IMR-90 (cell line): ENCODE measurements at regions not wholly inside any gene's neighbourhood (a gene's known extent, or its start where the extent isn't known, plus 50 kb on each side); places are given as distances from the start of the nearest gene placed in this dataset.

Experiments
- ATAC-seq: fragments of 200-7000 bp; cut with Tn5 transposase; 2 replicates; pipeline ENCODE4 v1.9.1; 2020; ENCODE audit warnings: low read depth, mild to moderate bottlenecking, moderate library complexity
- BruUV-seq: library from RNA; stranded (reverse); fragments of 400-500 nt; replicated peaks from 2 replicates; lab custom pipeline; 2021; lab: Mats Ljungman, UMichigan
- CTCF ChIA-PET: fragments of 300-600 bp; formaldehyde crosslinking; extraction: SDS; loops from one replicate; lab custom pipeline; 2021; ENCODE audit warnings: antibody characterized with exemption; lab: Yijun Ruan, JAX
- POLR2A ChIA-PET: fragments of 300-600 bp; sonication (Branson Sonifier 250); formaldehyde crosslinking; loops from one replicate; lab custom pipeline; 2022; ENCODE audit warnings: antibody characterized with exemption; ENCODE audit not compliant: unreplicated experiment; lab: Charles Lee
- DNase-seq: peaks from one replicate; pipeline ENCODE4 v3.0.0; 2013
- H2AFZ ChIP-seq: replicated peaks from 2 replicates; pipeline ENCODE3; 2013; ENCODE audit warnings: low read length, mild to moderate bottlenecking; ENCODE audit not compliant: poor library complexity
- H2AK5ac ChIP-seq: 2 replicates; pipeline ENCODE4 v1.6.1; 2013; ENCODE audit warnings: low read depth, low read length, inconsistent platforms
- H2AK9ac ChIP-seq: replicated peaks from 2 replicates; pipeline ENCODE3; 2013; ENCODE audit warnings: mild to moderate bottlenecking, low read depth, low read length, moderate library complexity; ENCODE audit not compliant: poor library complexity
- H2BK120ac ChIP-seq: 2 replicates; pipeline ENCODE4 v1.6.1; 2013; ENCODE audit warnings: low read depth, low read length, inconsistent platforms
- H2BK15ac ChIP-seq: 3 replicates; pipeline ENCODE4 v1.6.1; 2013; ENCODE audit warnings: low read depth, low read length, inconsistent platforms
- H2BK20ac ChIP-seq: 2 replicates; pipeline ENCODE4 v1.6.1; 2013; ENCODE audit warnings: low read depth, mild to moderate bottlenecking, inconsistent platforms, low read length, moderate library complexity
- H2BK5ac ChIP-seq: 2 replicates; pipeline ENCODE4 v1.6.1; 2013; ENCODE audit warnings: mild to moderate bottlenecking, low read depth, low read length, inconsistent platforms; ENCODE audit not compliant: poor library complexity, severe bottlenecking
- H3K14ac ChIP-seq: replicated peaks from 2 replicates; pipeline ENCODE4 v1.6.1; 2013; ENCODE audit warnings: low read depth, low read length, inconsistent platforms
- H3K18ac ChIP-seq: 2 replicates; pipeline ENCODE4 v1.6.1; 2013; ENCODE audit warnings: low read depth, low read length, control low read depth
- H3K23ac ChIP-seq: 2 replicates; pipeline ENCODE4 v1.6.1; 2013; ENCODE audit warnings: low read depth, low read length, inconsistent platforms
- H3K27ac ChIP-seq: 2 replicates; pipeline ENCODE4 v1.5.1; 2013; ENCODE audit warnings: mild to moderate bottlenecking, control low read depth, low read length; ENCODE audit not compliant: insufficient read depth
- H3K27me3 ChIP-seq: 2 replicates; pipeline ENCODE4 v1.6.1; 2013; ENCODE audit warnings: low read length; ENCODE audit not compliant: control insufficient read depth, insufficient read depth
- H3K36me3 ChIP-seq: 2 replicates; pipeline ENCODE4 v1.6.1; 2013; ENCODE audit warnings: low read length, mixed read lengths; ENCODE audit not compliant: control insufficient read depth, insufficient read depth
- H3K4ac ChIP-seq: 2 replicates; pipeline ENCODE4 v1.6.1; 2013; ENCODE audit warnings: low read depth, low read length, inconsistent platforms
- H3K4me1 ChIP-seq: 2 replicates; pipeline ENCODE4 v1.6.1; 2013; ENCODE audit warnings: low read length, mixed read lengths; ENCODE audit not compliant: control insufficient read depth, insufficient read depth
- H3K4me2 ChIP-seq: 2 replicates; pipeline ENCODE4 v1.6.1; 2013; ENCODE audit warnings: low read depth, mild to moderate bottlenecking, control low read depth, low read length, moderate library complexity
- H3K4me3 ChIP-seq: 2 replicates; pipeline ENCODE4 v1.5.1; 2013; ENCODE audit warnings: low read depth, mild to moderate bottlenecking, control low read depth, low read length, moderate library complexity; ENCODE audit not compliant: insufficient read depth
- H3K56ac ChIP-seq: 2 replicates; pipeline ENCODE4 v1.6.1; 2013; ENCODE audit warnings: low read length, inconsistent platforms; ENCODE audit not compliant: insufficient read depth; ENCODE audit errors: extremely low read depth
- H3K79me1 ChIP-seq, 2 experiments: 2 replicates each; pipeline ENCODE4 v1.6.1; 2013; ENCODE audit warnings: low read length in 2 of 2, inconsistent platforms in 1 of 2, low read depth in 1 of 2
- H3K9ac ChIP-seq: 2 replicates; pipeline ENCODE4 v1.6.1; 2013; ENCODE audit warnings: low read depth, low read length, control low read depth
- H3K9me1 ChIP-seq: 2 replicates; pipeline ENCODE4 v1.6.1; 2013; ENCODE audit warnings: low read length, inconsistent platforms; ENCODE audit not compliant: insufficient read depth
- H3K9me3 ChIP-seq: 2 replicates; pipeline ENCODE4 v1.6.1; 2013; ENCODE audit warnings: low read length; ENCODE audit not compliant: control insufficient read depth, insufficient read depth
- H4K20me1 ChIP-seq: 2 replicates; pipeline ENCODE4 v1.6.1; 2013; ENCODE audit warnings: low read length, inconsistent platforms; ENCODE audit not compliant: insufficient read depth
- H4K5ac ChIP-seq: 2 replicates; pipeline ENCODE4 v1.6.1; 2013; ENCODE audit warnings: mild to moderate bottlenecking, low read depth, low read length, control low read depth
- H4K8ac ChIP-seq, 2 experiments: 2 replicates each; pipeline ENCODE4 v1.6.1; 2013; ENCODE audit warnings: low read depth in 2 of 2, low read length in 2 of 2, control low read depth in 1 of 2, inconsistent platforms in 1 of 2
- H4K91ac ChIP-seq: 2 replicates; pipeline ENCODE4 v1.6.1; 2013; ENCODE audit warnings: low read depth, low read length, inconsistent platforms; ENCODE audit not compliant: insufficient read depth
- POLR2A ChIP-seq: IDR thresholded peaks from 2 replicates; pipeline ENCODE4 v1.6.1; 2012; ENCODE audit warnings: mild to moderate bottlenecking, low read depth, low read length
- WGBS, 2 experiments: methylation state at CpG; one replicate each; pipeline versions ENCODE4 v1.1.5 to v1.1.7; 2013; ENCODE audit warnings: missing lambda C conversion rate in 2 of 2; ENCODE audit not compliant: insufficient read length in 1 of 2; ENCODE audit errors: extremely low coverage in 2 of 2; 5-methylcytosine and 5-hydroxymethylcytosine counted together
- dilution Hi-C: fragments of 300-500 bp; cut with HindIII; formaldehyde crosslinking; loops from one replicate; pipeline ENCODE4 v1.14.3; 2018; ENCODE audit warnings: low sequenced_read_pairs; ENCODE audit not compliant: unreplicated experiment
- in situ Hi-C: fragments of 300-500 bp; cut with MboI; formaldehyde crosslinking; loops from 3 replicates; pipeline ENCODE4 v1.14.3; 2019; ENCODE audit warnings: low sequenced_read_pairs, inconsistent platforms, mixed read lengths
- intact Hi-C: fragments of 100-400 bp; cut with micrococcal nuclease; formaldehyde crosslinking; loops from 2 replicates; pipeline ENCODE4 v1.10.0; 2022
- TF ChIP-seq, protein P1 (sequence below): fragments of 150-350 bp; IDR thresholded peaks from 2 replicates; pipeline ENCODE4 v1.6.1; 2017; ENCODE audit warnings: mild to moderate bottlenecking, antibody characterized with exemption, low read length, low read depth

DNA sequence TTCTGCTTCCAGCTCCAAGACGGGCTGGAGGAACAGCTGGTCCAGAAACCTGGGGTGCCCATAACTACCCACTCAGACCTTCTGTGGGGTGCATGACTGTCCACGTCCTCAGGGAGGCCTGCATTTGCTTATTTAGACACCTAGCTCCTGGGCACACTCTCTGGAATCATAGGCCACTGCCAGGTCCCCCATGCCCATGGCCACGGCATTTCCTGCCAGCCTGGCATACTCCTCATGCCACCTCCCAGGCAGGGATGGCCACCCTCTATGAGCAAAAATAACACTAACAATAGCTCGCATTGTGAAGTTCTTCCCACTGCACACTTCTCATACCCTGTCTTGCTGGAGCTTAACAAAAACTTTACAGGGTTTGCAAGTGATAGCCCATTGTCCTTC is 166.9 kb upstream of the TPM1 start:
- Histone ChIP-seq H2AK5ac (0 out of 2 replicates have a peak overlapping the region, but pooled peaks have one; percentile 16), H2BK20ac (no peak overlapping the region), H3K27ac (no peak overlapping the region), H3K9me3 (peaks cover 3% of the 10 kb centered on the region; the same call in 1 of the 2 replicates), H2BK120ac (no peak overlapping the region; the same call in 1 of the 2 replicates), H3K4me2 (no peak overlapping the region), H2BK15ac (no peak overlapping the region), H3K56ac (no peak overlapping the region), H2BK5ac (no peak overlapping the region), H3K4me3 (no peak overlapping the region), H4K91ac (no peak overlapping the region), H4K8ac (no peak overlapping the region), H3K79me1 (no peaks in the 10 kb centered on the region), H3K27me3 (no peaks in the 10 kb centered on the region), H4K5ac (no peak overlapping the region), H3K4me1 (peaks cover 4% of the 10 kb centered on the region), H3K9ac (no peak overlapping the region), H3K14ac (no peak overlapping the region), H2AK9ac (no peak overlapping the region), H4K20me1 (no peaks in the 10 kb centered on the region), H2AFZ (no peak overlapping the region), H3K23ac (no peak overlapping the region), H3K36me3 (no peaks in the 10 kb centered on the region), H3K18ac (no peak overlapping the region), H3K4ac (no peak overlapping the region), H3K9me1 (no peaks in the 10 kb centered on the region)
- ATAC-seq (peak; percentile 11; the same call in 1 of the 2 replicates), DNase-seq (no peak)
- no TSS peak for BruUV-seq
- no peak for TF ChIP-seq POLR2A
- TF ChIP-seq, protein P1, sequence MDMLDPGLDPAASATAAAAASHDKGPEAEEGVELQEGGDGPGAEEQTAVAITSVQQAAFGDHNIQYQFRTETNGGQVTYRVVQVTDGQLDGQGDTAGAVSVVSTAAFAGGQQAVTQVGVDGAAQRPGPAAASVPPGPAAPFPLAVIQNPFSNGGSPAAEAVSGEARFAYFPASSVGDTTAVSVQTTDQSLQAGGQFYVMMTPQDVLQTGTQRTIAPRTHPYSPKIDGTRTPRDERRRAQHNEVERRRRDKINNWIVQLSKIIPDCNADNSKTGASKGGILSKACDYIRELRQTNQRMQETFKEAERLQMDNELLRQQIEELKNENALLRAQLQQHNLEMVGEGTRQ, result no peak
- dilution Hi-C loops, result no loop called here
- ChIA-PET POLR2A (no interaction called here), CTCF (no interaction called here)
- intact Hi-C loops, result no loop called here
- in situ Hi-C loops, result no loop called here
- no CpG with 5 or more reads among the region's 4 CpGs for WGBS, 2 experiments
